HG02798 (cell line): ENCODE measurements at regions not wholly inside any gene's neighbourhood (a gene's known extent, or its start where the extent isn't known, plus 50 kb on each side); places are given as distances from the start of the nearest gene placed in this dataset.

Source experiments
- ATAC-seq: cut with Tn5 transposase; IDR thresholded peaks from one replicate; pipeline ENCODE4 v1.9.1; 2021; ENCODE audit warnings: mild to moderate bottlenecking; ENCODE audit not compliant: unreplicated experiment, poor library complexity

DNA sequence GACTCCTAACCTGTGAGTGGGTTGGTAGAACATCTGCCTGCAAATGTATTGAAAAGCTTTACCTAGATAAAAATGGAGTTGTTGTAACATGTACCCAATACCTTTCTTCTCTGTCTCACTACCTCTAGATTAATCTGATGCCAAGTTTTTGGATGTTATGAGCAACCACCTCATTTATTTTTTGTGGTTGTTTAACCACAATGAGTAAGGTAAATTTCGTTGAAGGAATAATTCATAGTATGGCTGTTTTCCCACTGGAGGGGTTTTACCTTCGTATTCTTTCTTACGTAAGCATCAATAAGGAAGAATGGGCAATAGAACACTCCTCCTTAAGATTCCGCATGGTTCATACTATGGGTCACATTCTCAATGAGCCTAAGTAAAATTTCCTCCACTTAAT lies 165.4 kb downstream of the CDH26 start:
- no peak for ATAC-seq

DNA sequence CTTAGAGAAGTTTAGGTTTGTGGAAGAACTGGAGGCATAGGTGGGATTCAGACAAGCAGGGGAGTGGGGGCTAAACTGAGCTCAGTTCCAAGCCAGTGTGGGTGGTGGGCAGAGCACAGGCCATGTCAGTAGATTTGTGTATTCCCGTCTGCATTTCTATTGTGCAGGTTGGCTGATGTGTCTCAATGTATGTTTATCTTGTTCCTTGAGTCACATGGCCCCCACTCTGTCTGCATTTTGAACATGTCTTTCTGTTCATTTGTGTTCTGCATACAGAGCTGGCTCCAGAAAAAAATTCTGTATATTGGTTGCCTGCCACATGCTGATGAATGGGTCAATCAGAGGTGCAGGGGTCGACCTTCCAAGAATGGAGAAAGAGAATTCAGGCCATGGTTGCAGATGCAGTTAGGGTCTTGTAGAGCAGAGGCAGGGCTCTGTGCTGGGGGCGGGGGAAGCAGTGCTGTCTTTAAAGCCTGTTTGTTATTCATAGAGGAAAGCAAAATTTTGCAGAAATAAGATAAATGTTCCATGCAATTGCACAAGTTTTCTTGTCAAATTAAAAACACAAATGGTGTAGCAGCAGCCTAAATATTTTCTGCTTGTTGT lies 166.7 kb downstream of the CDH26 start:
- ATAC-seq = no peak

DNA sequence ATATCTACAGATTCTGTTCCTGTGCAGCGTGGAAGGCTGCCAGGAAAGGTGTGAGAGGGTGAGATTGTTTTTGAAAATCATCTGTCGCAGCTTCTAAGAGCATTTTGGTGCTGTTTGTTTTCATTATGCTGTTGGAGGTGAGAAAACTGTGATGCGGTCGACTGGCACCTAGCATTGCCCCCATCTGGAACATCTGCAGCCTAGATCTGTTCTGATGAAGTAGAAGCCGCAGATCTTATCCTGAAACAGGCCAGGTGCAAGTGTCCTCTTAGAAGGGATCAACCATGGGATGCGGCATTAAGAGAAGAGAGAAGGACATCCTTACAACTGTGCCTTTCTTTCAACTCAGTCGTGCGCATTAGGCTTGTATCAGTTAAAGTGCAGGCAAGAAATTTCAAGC lies 167.3 kb downstream of the CDH26 start:
- no peak for ATAC-seq

DNA sequence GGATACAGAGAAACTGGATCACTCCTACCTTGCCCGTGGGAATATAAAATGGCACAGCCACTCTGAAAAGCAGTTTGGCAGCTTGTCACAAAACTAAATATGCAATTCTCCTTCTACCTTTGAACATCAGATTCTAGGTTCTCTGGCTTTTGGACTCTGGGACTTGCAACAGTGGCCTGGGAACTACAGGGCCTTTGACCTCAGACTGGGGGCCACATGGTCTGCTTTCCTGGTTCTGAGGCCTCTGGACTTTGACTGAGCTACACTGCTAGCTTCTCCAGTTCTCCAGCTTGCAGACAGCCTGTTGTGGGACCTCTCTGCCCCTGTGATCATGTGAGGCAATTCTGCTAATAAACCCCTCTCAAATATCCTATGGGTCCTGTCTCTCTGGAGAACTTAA lies 168.8 kb downstream of the CDH26 start:
- ATAC-seq = no peak

- ATAC-seq = no peak
These were observed 173.2 kb downstream of the CDH26 start for GRCh38 chr20:60131375-60131774.

- ATAC-seq = no peak
These were observed 174.1 kb downstream of the CDH26 start for GRCh38 chr20:60132162-60132826.

DNA sequence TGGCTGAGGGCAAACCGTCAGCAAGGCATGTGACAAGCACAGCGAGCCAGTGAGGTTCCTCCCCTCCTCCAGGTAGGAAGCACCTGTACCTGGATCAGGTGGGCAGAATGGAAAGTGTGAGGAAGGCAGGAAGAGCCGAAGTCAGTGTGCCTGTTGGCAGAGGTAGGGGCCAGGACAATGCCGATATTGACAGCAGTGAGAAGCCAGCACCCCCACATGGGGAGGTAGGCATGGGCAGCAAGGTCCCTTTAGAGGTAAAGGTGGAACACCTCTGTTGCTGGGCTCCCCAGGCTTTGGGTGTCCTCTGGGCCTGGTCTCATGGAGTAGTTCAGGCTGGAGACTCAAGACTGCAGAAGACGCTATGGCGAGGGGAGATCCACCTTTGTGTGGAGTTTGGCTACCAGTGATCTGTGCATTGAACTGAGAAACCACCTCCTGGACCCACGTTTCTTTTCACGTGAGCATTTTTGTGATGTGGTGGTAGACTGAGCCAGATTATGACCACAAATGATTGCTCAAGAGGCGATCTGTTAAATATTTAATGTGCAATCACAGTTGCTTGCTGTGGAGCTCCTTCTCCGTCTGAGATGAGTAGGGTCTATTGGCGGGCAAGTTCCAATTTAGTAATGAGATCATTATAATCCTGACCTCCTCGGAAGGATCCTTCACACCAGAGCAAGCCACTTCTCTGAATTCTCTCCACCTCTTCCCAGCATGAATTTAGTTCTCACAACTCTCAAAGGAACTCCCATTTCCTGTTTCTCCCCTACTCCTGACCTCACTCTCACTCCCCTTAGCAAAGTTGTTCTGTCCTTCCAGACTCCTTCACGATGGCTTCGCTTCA lies 174.8 kb downstream of the CDH26 start:
- ATAC-seq = no peak

DNA sequence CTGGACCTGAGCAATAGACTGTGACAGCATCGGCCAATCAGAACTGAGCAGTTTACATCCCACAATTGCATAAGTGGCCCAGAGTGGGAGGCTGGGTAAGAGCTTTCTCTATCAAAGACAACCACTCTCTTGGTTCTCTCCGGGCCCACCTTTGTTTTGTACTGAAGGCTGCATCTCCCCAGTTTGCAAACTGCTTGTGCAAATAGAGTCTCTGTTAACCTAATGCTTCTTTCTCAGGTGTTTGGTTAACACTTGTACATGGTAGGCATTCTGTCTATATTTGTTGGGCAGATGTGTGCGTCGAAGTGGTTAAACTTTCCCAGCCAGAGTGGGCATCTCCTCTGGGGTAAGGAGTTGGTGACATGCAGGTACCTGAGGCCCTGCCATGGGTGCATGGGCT lies 177.1 kb downstream of the CDH26 start:
- no peak for ATAC-seq

- ATAC-seq = no peak
These were observed 178.6 kb downstream of the CDH26 start for GRCh38 chr20:60136645-60137401.

- peak; percentile 55 for ATAC-seq
These were observed 179.5 kb downstream of the CDH26 start for GRCh38 chr20:60137657-60138245.

- no peak for ATAC-seq
These were observed 180.3 kb downstream of the CDH26 start for GRCh38 chr20:60138256-60139220.

DNA sequence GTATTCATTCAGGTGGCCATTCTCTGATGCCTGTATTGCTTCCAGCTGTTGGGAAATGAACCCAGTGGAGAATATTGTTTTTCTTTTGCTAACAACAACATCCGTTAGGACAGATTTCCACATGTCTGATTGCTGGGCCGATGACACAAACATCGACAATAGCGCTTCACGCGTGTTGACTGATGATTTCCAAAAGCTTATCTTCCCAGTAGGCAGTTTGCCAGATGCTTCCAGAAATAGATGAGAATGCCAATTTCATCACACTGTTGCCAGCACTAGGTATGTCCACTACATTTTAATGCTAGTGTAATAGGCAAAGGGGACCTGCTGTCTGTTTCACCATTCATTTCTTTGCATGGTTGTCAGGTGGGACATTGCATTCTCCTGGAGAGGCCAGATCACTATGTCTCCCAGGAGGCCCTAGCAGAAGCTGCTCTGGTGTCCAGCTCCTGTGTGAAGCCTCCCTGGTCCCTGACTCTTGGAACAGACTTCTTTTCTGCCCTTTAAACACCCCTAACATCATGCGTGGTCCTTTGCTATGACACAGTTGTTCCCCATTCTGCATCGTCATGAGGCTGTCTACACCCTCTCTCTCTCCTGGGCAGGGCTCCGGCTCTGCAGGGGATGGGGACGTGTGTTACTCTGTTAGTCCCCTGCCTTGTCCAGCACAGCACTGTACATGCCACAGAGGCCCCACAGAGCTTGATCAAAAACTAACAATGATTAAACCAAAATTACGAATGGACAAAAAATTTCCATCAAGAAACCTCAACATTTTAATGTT lies 181.6 kb downstream of the CDH26 start:
- ATAC-seq = no peak

DNA sequence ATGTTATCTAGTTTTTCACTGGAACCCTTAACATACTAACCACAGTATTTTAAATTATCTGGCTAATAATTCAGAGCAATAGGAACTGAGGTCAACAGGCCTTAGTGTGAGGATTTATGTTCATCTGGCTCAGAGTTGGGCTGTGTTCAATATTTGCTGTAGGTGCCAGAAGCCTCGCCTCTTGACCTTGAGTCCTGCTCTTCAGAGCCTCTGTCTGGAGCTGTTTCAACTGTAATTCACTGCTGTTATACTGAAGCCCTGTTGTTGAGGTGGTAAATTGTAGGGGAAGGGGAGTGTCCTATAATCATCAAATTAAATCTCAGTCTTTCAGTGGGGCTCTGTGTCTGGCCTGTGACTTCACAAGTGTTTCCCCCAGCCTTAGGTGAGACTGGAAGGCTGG lies 184.4 kb downstream of the CDH26 start:
- ATAC-seq = no peak

DNA sequence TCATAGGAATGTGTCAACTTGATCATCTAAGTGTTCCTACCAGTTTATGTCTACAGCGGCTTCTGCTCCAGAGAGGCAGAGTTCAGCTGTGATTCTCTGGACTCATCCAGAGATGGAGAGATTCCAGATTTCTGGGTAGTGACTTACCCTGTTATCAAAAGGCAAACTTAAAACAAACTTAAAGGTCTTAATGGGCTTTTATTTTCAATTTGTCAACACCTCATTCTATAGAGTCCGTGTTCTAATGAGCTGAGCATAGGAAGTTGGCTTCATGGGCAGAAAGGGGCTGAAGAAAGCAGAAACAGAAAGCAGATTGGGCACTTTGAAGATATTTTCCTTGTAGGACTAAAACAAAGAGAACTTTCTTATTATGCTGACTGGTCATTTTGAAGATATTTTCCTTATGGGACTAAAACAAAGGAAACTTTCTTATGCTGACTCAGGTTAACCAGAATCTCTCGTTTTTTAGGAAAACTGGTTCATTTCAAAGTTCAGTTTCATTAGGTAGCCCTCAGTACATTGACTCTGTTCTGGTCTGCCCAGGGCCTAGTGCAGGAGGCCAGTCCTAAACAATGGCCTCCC lies 185.1 kb downstream of the CDH26 start:
- no peak for ATAC-seq

- no peak for ATAC-seq
These were observed 186.2 kb downstream of the CDH26 start for GRCh38 chr20:60144404-60144803.

GRCh38 chr20:60144974-60145527 lies 186.8 kb downstream of the CDH26 start:
- no peak for ATAC-seq

DNA sequence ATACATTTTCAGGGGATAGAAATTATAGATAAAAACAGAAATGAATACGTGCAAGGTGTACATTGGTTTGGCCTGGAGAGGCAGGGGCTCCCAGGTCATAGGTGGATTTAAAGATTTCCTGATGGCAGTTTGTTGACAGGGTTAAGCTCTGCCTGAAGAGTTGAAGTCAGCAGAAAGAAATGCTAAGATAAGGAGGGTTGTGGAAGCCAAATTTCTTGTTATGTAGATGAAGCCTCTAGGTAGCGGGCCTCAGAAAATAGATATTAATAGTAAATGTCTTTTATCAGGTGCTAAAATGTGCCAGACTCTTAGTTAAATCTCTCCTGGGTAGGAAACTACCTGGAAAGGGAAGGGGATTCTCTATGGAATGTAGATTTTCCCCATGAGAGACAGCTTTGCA lies 188.8 kb downstream of the CDH26 start:
- no peak for ATAC-seq

- no peak for ATAC-seq
These were observed 190.7 kb downstream of the CDH26 start for GRCh38 chr20:60148885-60149284.
